Left lung (tissue), 4 donors: ENCODE measurements at regions not wholly inside any gene's neighbourhood (a gene's known extent, or its start where the extent isn't known, plus 50 kb on each side); places are given as distances from the start of the nearest gene placed in this dataset.

Experiments used
- ATAC-seq: fragments of 200-7000 bp; cut with Tn5 transposase; one replicate; pipeline ENCODE4 v1.9.1; 2020; ENCODE audit warnings: moderate library complexity
- DNase-seq, 4 donors: peaks; one replicate each; pipeline ENCODE4 v3.0.0-alpha.2; 2013 to 2020
- H3K27ac ChIP-seq, 2 donors: fragments of 200-600 bp; sonication (generic) in 1 of 2; one replicate each; pipeline versions ENCODE4 v1.5.0 to v1.8.0; 2020 to 2021
- H3K27me3 ChIP-seq, 2 donors: fragments of 200-600 bp; sonication (generic) in 1 of 2; one replicate each; pipeline versions ENCODE4 v1.5.0 to v1.8.0; 2020 to 2021
- H3K36me3 ChIP-seq, 2 donors: fragments of 200-600 bp; sonication (generic) in 1 of 2; one replicate each; pipeline versions ENCODE4 v1.5.0 to v1.8.0; 2020 to 2021
- H3K4me1 ChIP-seq, 2 donors: fragments of 200-600 bp; one replicate each; pipeline ENCODE4 v1.8.0; 2021
- H3K4me3 ChIP-seq, 2 donors: fragments of 200-600 bp; sonication (generic) in 1 of 2; one replicate each; pipeline versions ENCODE4 v1.5.0 to v1.8.0; 2020 to 2021; ENCODE audit warnings: mild to moderate bottlenecking in 1 of 2
- H3K9me3 ChIP-seq, 2 donors: fragments of 200-600 bp; sonication (generic) in 1 of 2; one replicate each; pipeline versions ENCODE4 v1.5.0 to v1.8.0; 2020 to 2021
- intact Hi-C, 2 donors: fragments of 100-400 bp; cut with DNase I; formaldehyde crosslinking; loops; one replicate each; pipeline versions ENCODE4 v1.11.2 to v1.14.2; 2022
- TF ChIP-seq, protein P1 (sequence below), 2 donors: fragments of 200-600 bp; sonication (generic) in 1 of 2; IDR thresholded peaks; one replicate each; pipeline versions ENCODE4 v1.5.0 to v1.8.0; 2021; ENCODE audit warnings: antibody characterized with exemption in 2 of 2
- donor health status: DM: no; HTN: yes; CAD: no.
- donor health status: DM: no; HTN: no; CAD: no.

DNA sequence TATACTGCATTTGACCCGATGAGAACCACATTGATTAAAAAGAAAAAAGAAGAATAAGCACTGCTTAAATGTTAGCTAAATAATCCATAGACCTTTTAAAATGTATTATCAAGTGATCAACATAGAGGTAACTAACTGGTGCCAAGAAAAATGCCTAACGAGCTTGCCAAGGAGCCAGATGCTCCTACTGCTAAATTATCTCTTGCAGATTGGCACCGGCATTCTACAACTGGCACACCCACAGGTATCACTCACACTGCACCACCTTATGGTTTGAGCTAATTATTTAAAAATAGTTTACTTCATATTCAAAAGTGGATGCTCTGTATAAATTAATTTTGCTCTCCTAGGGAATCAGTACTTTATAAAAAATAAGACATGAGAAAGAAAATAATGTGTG, 341.6 kb upstream of the CDH7 start:
- intact Hi-C loops: no loop called here
- H3K27me3 ChIP-seq: no peaks in the 10 kb centered on the region
- H3K4me1 ChIP-seq: no peaks in the 10 kb centered on the region
- H3K36me3 ChIP-seq: no peaks in the 10 kb centered on the region
- H3K4me3 ChIP-seq: no peak overlapping the region
- no peaks in the 10 kb centered on the region for H3K9me3 ChIP-seq
- ATAC-seq (no peak), DNase-seq (no peak)
- TF ChIP-seq, protein P1, sequence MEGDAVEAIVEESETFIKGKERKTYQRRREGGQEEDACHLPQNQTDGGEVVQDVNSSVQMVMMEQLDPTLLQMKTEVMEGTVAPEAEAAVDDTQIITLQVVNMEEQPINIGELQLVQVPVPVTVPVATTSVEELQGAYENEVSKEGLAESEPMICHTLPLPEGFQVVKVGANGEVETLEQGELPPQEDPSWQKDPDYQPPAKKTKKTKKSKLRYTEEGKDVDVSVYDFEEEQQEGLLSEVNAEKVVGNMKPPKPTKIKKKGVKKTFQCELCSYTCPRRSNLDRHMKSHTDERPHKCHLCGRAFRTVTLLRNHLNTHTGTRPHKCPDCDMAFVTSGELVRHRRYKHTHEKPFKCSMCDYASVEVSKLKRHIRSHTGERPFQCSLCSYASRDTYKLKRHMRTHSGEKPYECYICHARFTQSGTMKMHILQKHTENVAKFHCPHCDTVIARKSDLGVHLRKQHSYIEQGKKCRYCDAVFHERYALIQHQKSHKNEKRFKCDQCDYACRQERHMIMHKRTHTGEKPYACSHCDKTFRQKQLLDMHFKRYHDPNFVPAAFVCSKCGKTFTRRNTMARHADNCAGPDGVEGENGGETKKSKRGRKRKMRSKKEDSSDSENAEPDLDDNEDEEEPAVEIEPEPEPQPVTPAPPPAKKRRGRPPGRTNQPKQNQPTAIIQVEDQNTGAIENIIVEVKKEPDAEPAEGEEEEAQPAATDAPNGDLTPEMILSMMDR (IDR thresholded peaks at IDR 0.05): no peak
- H3K27ac ChIP-seq: no peak overlapping the region

DNA sequence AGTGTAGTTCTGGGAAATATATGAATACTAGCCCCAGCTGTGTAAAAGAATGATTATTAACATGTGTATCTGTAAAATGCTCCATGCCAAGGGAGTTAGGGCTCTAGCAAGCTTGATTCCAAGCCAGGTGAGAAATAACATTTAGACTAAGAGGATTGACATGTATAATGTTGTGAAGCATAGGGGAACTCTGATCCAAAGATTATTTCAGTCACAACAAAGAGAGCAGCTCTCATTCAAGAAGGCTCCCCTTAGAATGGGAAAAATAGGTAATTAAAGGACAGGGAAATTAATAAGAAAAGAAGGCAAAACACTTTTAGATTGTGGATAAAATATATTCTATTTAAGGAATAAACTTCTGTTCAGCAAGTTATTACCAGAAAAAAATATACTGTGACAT, 347.3 kb upstream of the CDH7 start:
- no peaks in the 10 kb centered on the region for H3K9me3 ChIP-seq
- DNase-seq (no peak), ATAC-seq (no peak)
- TF ChIP-seq, protein P1 (IDR thresholded peaks at IDR 0.05): no peak
- no peaks in the 10 kb centered on the region for H3K4me1 ChIP-seq
- no peaks in the 10 kb centered on the region for H3K36me3 ChIP-seq
- intact Hi-C loops: no loop called here
- no peak overlapping the region for H3K4me3 ChIP-seq
- no peak overlapping the region for H3K27ac ChIP-seq
- no peaks in the 10 kb centered on the region for H3K27me3 ChIP-seq

DNA sequence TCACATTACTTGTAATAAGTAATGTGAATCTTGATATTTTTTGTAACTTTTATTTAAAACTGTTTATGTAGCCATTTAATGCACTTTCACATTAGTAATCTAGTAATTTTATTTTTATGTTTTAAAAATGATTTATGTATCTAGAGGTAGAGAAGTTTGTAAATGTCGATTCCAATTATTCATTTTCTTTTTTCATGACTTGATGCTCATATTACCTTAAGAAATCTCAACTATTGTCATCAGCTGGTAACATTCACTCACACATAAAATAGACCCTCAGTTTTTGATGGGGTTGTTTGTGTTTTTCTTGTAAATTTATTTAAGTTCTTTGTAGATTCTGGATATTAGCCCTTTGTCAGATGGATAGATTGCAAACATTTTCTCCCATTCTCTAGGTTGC, 351.7 kb upstream of the CDH7 start:
- no peaks in the 10 kb centered on the region for H3K36me3 ChIP-seq
- ATAC-seq (no peak), DNase-seq (peak in 2 of 4 donors; percentile 7 to 12)
- no peaks in the 10 kb centered on the region for H3K4me1 ChIP-seq
- H3K4me3 ChIP-seq: no peak overlapping the region
- H3K27ac ChIP-seq: no peak overlapping the region
- TF ChIP-seq, protein P1 (IDR thresholded peaks at IDR 0.05): no peak
- H3K27me3 ChIP-seq: no peaks in the 10 kb centered on the region
- no peaks in the 10 kb centered on the region for H3K9me3 ChIP-seq
- intact Hi-C loops: no loop called here

DNA sequence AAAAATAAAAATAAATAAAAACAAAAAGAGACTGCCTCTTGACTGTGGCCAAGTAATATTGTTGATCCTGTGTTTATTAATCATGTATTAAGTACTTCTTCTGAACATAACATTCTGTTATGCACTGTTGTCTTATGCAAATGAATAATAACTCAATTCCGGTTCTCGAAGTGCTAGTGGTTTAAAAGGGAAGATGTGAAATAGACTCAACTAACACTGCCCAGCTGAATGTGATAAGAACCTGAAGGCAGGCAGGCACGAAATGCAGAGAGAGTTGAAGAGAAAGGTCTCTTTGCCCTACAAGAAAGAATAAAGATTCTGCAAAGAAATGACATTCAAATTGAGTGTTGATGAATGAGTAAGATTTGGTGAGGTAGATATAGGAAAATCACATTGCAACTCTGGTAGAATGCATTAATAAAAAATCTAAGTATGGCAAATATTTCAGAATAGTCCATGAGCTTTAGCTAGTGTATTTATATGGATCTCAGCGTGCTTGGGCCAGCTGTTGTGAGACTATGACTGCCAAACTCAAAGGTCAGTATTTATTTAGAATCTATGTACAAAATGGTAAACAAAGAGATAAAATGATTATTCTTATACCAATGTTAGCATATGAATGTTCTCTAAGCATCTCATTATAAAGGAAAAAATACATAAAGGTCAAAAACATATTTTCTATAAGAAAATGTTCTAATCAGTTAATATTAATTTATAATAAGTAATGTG, 352.3 kb upstream of the CDH7 start:
- Histone ChIP-seq H3K27me3 (no peaks in the 10 kb centered on the region), H3K4me3 (no peak overlapping the region), H3K27ac (no peak overlapping the region), H3K36me3 (no peaks in the 10 kb centered on the region), H3K4me1 (no peaks in the 10 kb centered on the region), H3K9me3 (no peaks in the 10 kb centered on the region)
- DNase-seq: peak in 2 of 4 donors; percentile 61 to 67
- intact Hi-C loops: no loop called here
- TF ChIP-seq, protein P1 (IDR thresholded peaks at IDR 0.05): no peak
- ATAC-seq: no peak

DNA sequence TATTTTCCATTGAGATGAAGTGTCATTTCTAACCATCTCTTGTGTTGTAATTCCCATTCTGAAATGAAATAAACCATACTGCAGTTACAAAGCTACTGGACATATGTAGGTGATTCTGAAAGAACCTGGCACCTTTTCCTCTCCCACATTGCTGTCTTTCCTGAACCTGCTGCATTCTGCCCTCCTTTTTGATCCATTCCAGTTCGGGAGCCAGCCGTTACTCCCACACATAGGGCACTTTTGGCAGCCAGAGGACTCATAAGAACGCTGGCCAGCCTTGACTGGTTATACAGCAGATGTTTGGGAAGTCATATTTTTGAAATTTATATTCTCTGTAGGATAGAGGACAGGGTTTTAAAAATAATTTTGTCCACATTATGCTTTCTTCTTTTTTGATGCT, 369.8 kb upstream of the CDH7 start:
- no peak for DNase-seq
- Histone ChIP-seq H3K9me3 (peaks cover 0 to 17% of the 10 kb centered on the region in 2 donors), H3K4me1 (no peaks in the 10 kb centered on the region), H3K36me3 (no peaks in the 10 kb centered on the region), H3K27ac (no peak overlapping the region), H3K27me3 (no peaks in the 10 kb centered on the region), H3K4me3 (no peak overlapping the region)
- no peak for ATAC-seq
- intact Hi-C loops: no loop called here
- TF ChIP-seq, protein P1 (IDR thresholded peaks at IDR 0.05): no peak
